Activated T-helper 1 cell treated with anti-CD3 and anti-CD28 coated beads, Interleukin-2, amount 50 U/mL, for 16 hours (primary cell): ENCODE measurements at regions not wholly inside any gene's neighbourhood (a gene's known extent, or its start where the extent isn't known, plus 50 kb on each side); places are given as distances from the start of the nearest gene placed in this dataset.
"Not testable (repeated sequence)": the region's sequence is repeated elsewhere in the genome, so short reads cannot be mapped to it uniquely, and the experiment has no call there.

ENCODE experiments used
- DNase-seq, 2 donors: peaks; one replicate each; pipeline ENCODE4 v3.0.0-alpha.2; 2020; ENCODE audit warnings: low read depth in 1 of 2, low spot score in 1 of 2

DNA sequence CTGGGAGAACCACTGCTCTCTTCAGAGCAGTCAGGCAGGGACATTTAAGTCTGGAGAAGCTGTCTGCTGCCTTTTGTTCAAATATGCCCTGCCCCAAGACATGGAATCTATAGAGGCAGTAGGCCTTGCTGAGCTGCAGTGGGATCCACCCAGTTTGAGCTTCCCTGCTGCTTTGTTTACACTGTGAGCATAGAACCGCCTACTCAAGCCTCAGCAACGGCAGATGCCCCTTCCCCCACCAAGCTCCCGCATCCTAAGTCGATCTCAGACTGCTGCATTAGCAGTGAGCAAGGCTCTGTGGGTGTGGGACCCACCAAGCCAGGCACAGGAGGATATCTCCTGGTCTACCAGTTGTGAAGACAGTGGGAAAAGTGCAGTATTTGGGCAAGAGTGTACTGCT, 54.6 kb upstream of the POGK start:
- DNase-seq, result not testable (repeated sequence)

DNA sequence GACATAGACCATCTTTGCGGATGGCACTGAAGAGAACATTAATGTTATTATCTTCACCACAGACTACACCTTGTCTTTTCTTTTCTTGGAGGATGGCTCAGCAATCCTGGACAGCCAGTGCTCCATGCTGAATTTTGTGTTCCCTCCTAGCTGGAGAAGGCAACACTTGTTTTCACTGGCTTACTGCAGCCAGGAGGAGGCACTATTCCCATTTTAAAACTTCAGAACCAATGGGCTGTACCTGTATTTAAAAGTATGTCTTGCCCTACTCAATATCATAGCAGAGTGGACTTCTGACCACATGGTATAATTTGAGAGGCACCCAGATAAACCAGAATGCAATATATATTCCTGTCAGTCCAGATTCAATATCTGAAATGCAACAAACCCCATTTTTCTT, 53.3 kb upstream of the POGK start:
- no peak for DNase-seq

GRCh38 chr1:166789286-166789685, 50.0 kb upstream of the POGK start:
- DNase-seq, result no peak
